ENCODE measurements at regions not wholly inside any gene's neighbourhood (a gene's known extent, or its start where the extent isn't known, plus 50 kb on each side); places are given as distances from the start of the nearest gene placed in this dataset.

DNA sequence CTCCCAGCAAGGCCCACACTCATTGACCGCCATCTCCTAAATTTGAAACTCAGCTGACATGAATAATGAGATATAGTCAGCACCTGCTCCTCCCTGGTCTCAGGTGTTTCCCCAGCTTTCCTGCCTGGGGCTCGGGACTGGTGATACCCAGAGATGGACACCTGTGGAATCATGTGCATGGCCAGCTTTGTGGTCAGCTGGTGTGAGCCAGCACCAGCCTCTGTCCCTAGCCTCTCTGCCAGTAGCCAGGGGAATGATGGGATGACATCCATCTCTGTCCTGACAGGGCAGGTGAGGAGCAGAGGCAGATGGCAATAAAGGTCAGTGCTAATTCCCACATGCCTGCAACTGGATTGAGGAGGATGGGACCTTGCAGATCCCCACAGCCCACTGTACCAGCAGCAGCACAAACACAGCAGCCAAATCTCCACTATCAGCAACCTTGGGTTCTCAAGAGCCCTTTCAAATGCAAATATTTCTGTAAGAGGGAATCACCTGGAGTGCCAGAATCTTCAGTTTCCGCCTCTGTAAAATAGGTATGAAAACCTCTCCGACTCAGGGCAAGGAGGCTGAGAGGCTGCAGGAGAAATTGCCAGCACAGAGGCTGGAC, 329.2 kb upstream of the ZMIZ1 start:
- Mint-ChIP-seq H3K9me3 (ENCODE audit: unreplicated experiment) (no peaks in the 10 kb centered on the region), H3K36me3 (ENCODE audit: unreplicated experiment) (no peaks in the 10 kb centered on the region), H3K4me3 (ENCODE audit: unreplicated experiment) (no peak overlapping the region), H3K4me1 (ENCODE audit: unreplicated experiment) (peaks cover 25% of the 10 kb centered on the region), H3K27me3 (ENCODE audit: unreplicated experiment) (peaks cover 64% of the 10 kb centered on the region), H3K27ac (ENCODE audit: unreplicated experiment) (no peak overlapping the region)
- TF ChIP-seq, protein P1, sequence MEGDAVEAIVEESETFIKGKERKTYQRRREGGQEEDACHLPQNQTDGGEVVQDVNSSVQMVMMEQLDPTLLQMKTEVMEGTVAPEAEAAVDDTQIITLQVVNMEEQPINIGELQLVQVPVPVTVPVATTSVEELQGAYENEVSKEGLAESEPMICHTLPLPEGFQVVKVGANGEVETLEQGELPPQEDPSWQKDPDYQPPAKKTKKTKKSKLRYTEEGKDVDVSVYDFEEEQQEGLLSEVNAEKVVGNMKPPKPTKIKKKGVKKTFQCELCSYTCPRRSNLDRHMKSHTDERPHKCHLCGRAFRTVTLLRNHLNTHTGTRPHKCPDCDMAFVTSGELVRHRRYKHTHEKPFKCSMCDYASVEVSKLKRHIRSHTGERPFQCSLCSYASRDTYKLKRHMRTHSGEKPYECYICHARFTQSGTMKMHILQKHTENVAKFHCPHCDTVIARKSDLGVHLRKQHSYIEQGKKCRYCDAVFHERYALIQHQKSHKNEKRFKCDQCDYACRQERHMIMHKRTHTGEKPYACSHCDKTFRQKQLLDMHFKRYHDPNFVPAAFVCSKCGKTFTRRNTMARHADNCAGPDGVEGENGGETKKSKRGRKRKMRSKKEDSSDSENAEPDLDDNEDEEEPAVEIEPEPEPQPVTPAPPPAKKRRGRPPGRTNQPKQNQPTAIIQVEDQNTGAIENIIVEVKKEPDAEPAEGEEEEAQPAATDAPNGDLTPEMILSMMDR (IDR thresholded peaks at IDR 0.05), result no peak
- DNase-seq (ENCODE audit: extremely low spot score, unreplicated experiment), result no peak

DNA sequence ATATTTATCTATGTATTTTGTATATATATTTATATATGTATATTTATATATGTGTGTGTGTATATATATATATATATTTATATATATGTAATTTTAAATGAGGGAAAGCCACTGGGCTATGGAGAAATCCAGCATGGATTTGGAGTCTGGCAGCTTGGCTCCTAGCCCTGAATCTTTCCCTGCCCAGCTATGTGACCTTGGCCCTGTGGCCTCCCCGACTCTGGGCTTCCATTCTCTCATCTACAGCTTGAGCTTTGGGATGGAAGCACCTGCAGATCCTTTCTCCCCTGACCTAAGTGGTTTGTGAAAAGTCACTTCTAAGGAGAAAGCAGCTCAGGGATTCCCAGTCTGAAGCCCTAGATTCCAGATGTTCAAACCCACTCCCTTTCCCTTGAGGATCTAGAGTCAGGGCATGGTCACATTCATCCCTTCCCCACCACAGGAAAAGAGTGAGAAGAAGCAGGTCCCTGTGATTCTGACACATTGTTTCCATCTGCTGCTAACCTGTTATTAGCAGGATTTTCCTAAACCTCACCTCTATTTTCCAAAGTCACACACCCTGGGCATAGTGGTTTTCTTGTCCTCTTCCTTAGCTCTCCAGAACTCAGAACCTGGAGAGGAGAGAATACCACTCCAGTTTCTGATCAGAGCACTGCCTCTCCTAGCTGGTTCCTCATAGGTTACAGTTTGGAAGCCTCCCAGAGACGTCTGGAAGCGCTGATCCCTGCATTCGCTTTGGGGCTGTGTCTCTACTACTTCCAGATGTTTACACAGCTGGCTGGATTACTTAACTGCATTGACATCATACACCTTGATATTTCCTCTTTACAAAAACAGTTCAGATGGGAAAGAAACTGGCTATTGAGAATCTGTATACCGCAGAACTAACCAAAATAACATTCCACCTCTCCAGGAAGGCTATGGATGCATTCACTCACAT, 327.5 kb upstream of the ZMIZ1 start:
- H3K27ac Mint-ChIP-seq (ENCODE audit: unreplicated experiment), result peak overlapping the region; percentile 32
- H3K4me3 Mint-ChIP-seq (ENCODE audit: unreplicated experiment), result no peak overlapping the region
- TF ChIP-seq, protein P1 (IDR thresholded peaks at IDR 0.05), result no peak
- H3K4me1 Mint-ChIP-seq (ENCODE audit: unreplicated experiment), result peaks cover 25% of the 10 kb centered on the region
- DNase-seq (ENCODE audit: extremely low spot score, unreplicated experiment), result no peak
- no peaks in the 10 kb centered on the region for H3K9me3 Mint-ChIP-seq (ENCODE audit: unreplicated experiment)
- no peaks in the 10 kb centered on the region for H3K36me3 Mint-ChIP-seq (ENCODE audit: unreplicated experiment)
- peaks cover 53% of the 10 kb centered on the region for H3K27me3 Mint-ChIP-seq (ENCODE audit: unreplicated experiment)

DNA sequence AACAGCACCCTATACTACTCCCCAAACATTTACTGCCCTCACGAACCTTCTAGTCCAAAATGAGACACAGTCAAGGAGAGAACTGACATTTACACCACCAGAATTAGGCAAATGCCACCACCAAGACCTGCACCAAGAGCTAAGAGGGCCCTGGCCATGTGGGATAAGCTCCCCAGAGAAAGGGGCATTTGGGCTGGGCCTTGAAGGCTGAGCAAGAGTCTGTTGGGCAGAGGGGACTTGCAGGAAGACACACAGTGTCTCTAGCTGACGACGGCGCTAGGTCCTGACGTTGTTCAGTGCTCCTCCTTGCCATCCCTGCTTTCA, 326.4 kb upstream of the ZMIZ1 start:
- Mint-ChIP-seq H3K27ac (ENCODE audit: unreplicated experiment) (no peak overlapping the region), H3K36me3 (ENCODE audit: unreplicated experiment) (no peaks in the 10 kb centered on the region), H3K9me3 (ENCODE audit: unreplicated experiment) (no peaks in the 10 kb centered on the region), H3K4me3 (ENCODE audit: unreplicated experiment) (no peak overlapping the region), H3K27me3 (ENCODE audit: unreplicated experiment) (peaks cover 44% of the 10 kb centered on the region), H3K4me1 (ENCODE audit: unreplicated experiment) (peaks cover 25% of the 10 kb centered on the region)
- TF ChIP-seq, protein P1 (IDR thresholded peaks at IDR 0.05), result no peak
- no peak for DNase-seq (ENCODE audit: extremely low spot score, unreplicated experiment)

DNA sequence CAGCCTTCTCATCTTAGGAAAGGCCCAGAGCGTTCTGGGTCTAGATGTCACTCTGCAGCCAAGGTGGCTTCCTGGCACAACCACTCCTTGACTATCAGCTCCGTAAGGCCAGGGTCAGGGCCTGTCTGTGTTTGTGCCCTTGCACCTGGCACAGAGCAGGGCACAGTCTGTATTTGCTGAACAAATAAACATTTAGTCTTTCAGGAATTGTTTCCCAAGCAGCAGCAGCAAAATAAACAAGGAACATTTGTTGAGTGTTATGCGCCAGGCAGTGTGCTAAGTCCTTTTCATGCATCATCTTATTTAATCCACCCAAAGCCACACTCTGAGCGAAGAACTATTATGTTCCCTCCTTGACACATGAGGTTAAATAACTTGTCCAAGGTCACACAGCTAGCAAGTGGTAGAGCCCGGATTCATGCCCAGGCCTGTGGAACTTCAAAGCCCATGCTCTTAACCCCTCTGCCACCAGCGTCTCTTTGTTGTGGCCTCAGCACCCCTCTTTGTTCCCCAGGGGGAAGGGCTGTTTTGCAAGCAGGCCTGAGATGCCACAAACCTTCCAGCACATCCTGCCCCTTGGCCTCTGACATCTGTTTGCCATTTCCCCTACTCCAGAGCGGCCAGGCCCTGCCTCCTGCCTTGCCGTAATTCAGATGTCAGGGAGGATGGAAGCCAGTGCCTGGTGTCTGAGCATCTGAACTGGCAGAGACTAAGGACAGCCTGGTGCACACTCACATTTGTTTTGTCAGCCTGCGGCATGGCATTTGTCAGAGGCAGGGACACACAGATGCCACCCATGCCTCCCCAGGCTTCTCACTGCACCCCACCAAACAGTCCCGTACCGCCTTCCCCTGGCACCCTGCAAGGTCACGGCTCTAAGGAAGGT, 325.8 kb upstream of the ZMIZ1 start:
- Mint-ChIP-seq H3K36me3 (ENCODE audit: unreplicated experiment) (no peaks in the 10 kb centered on the region), H3K9me3 (ENCODE audit: unreplicated experiment) (no peaks in the 10 kb centered on the region), H3K27ac (ENCODE audit: unreplicated experiment) (no peak overlapping the region), H3K4me1 (ENCODE audit: unreplicated experiment) (peaks cover 25% of the 10 kb centered on the region), H3K27me3 (ENCODE audit: unreplicated experiment) (peaks cover 38% of the 10 kb centered on the region), H3K4me3 (ENCODE audit: unreplicated experiment) (no peak overlapping the region)
- no peak for DNase-seq (ENCODE audit: extremely low spot score, unreplicated experiment)
- TF ChIP-seq, protein P1 (IDR thresholded peaks at IDR 0.05), result no peak
